SK-N-SH (cell line): ENCODE measurements at regions not wholly inside any gene's neighbourhood (a gene's known extent, or its start where the extent isn't known, plus 50 kb on each side); places are given as distances from the start of the nearest gene placed in this dataset.

ENCODE experiments used
- CTCF ChIA-PET: fragments of 300-600, 350-600 bp; formaldehyde crosslinking; extraction: SDS; loops from one replicate; lab custom pipeline; 2021; lab: Yijun Ruan, JAX
- POLR2A ChIA-PET: fragments of 350-600 bp; sonication (Branson Sonifier 250); formaldehyde crosslinking; extraction: SDS; loops from one replicate; lab custom pipeline; 2020; ENCODE audit warnings: antibody characterized with exemption, inconsistent platforms; lab: Yijun Ruan, JAX
- DNase-seq: peaks from one replicate; pipeline ENCODE4 v3.0.0; 2012
- H2AFZ ChIP-seq: fragments of 200-600 bp; sonication (generic); 2 replicates; pipeline ENCODE4 v1.8.1; 2016; ENCODE audit warnings: antibody characterized with exemption, mild to moderate bottlenecking, low read depth
- H3F3A ChIP-seq: fragments of 200-600 bp; sonication (generic); replicated peaks from 2 replicates; pipeline ENCODE3; 2016; ENCODE audit warnings: antibody characterized with exemption, mild to moderate bottlenecking; ENCODE audit not compliant: insufficient read depth
- H3K27ac ChIP-seq, 2 experiments: fragments of 200-500 bp in 1 of 2; fragments of 200-600 bp in 1 of 2; sonication (Bioruptor generic) in 1 of 2; sonication (generic), shearing (Covaris generic) in 1 of 2; 2 replicates each; pipeline versions ENCODE4 v1.5.1 to v1.6.1; 2014 to 2016; ENCODE audit warnings: low read depth in 2 of 2, inconsistent platforms in 1 of 2, low read length in 1 of 2, mild to moderate bottlenecking in 1 of 2, mixed read lengths in 1 of 2
- H3K27me3 ChIP-seq: fragments of 200-600 bp; sonication (generic), shearing (Covaris generic); 2 replicates; pipeline ENCODE4 v1.6.1; 2016; ENCODE audit warnings: mixed run types; ENCODE audit not compliant: insufficient read depth
- H3K36me3 ChIP-seq, 2 experiments: fragments of 200-500 bp in 1 of 2; fragments of 200-600 bp in 1 of 2; sonication (Bioruptor generic) in 1 of 2; sonication (generic) in 1 of 2; replicated peaks in 1 of 2; 2 replicates each; pipeline versions ENCODE3 to v1.5.1; 2014 to 2016; ENCODE audit warnings: low read length in 1 of 2, mild to moderate bottlenecking in 1 of 2; ENCODE audit not compliant: insufficient read depth in 2 of 2, control insufficient read depth in 1 of 2
- H3K4me1 ChIP-seq, 2 experiments: fragments of 200-500 bp in 1 of 2; fragments of 200-600 bp in 1 of 2; sonication (Bioruptor generic) in 1 of 2; sonication (generic), shearing (Covaris generic) in 1 of 2; 2 replicates each; pipeline versions ENCODE4 v1.5.1 to v1.6.1; 2014 to 2016; ENCODE audit warnings: low read depth in 1 of 2, low read length in 1 of 2, mixed run types in 1 of 2; ENCODE audit not compliant: insufficient read depth in 2 of 2, control insufficient read depth in 1 of 2
- H3K4me2 ChIP-seq: fragments of 200-600 bp; sonication (generic), shearing (Covaris generic); 2 replicates; pipeline ENCODE4 v1.6.1; 2017; ENCODE audit warnings: mixed run types
- H3K4me3 ChIP-seq, 2 experiments: fragments of 200-500 bp in 1 of 2; fragments of 200-600 bp in 1 of 2; sonication (Bioruptor generic) in 1 of 2; sonication (generic), shearing (Covaris generic) in 1 of 2; 2 replicates each; pipeline versions ENCODE4 v1.5.1 to v1.8.1; 2014 to 2016; ENCODE audit warnings: low read depth in 2 of 2, inconsistent platforms in 1 of 2, low read length in 1 of 2, mild to moderate bottlenecking in 1 of 2, mixed read lengths in 1 of 2, moderate library complexity in 1 of 2
- H3K79me2 ChIP-seq: fragments of 200-600 bp; sonication (generic); 2 replicates; pipeline ENCODE4 v1.8.1; 2017; ENCODE audit warnings: mild to moderate bottlenecking; ENCODE audit not compliant: insufficient read depth
- H3K9ac ChIP-seq: fragments of 200-600 bp; sonication (generic); 2 replicates; pipeline ENCODE4 v1.6.1; 2017; ENCODE audit warnings: mixed run types
- H3K9me2 ChIP-seq: fragments of 200-600 bp; sonication (generic); 2 replicates; pipeline ENCODE4 v1.6.1; 2017; ENCODE audit warnings: mixed run types
- H3K9me3 ChIP-seq: fragments of 200-600 bp; sonication (generic); 2 replicates; pipeline ENCODE4 v1.6.1; 2017; ENCODE audit warnings: mixed run types, mild to moderate bottlenecking, moderate library complexity
- H4K20me1 ChIP-seq: fragments of 200-600 bp; sonication (generic); 2 replicates; pipeline ENCODE4 v1.6.1; 2017; ENCODE audit warnings: mild to moderate bottlenecking, mixed run types; ENCODE audit not compliant: insufficient read depth
- EP300 ChIP-seq, 2 experiments: IDR thresholded peaks; 2 replicates each; pipeline versions ENCODE4 v1.4.0 to v1.6.1; 2012; ENCODE audit warnings: borderline replicate concordance in 1 of 2, low read depth in 1 of 2, low read length in 1 of 2
- GABPA ChIP-seq: IDR thresholded peaks from 2 replicates; pipeline ENCODE4 v1.4.0; 2012; ENCODE audit warnings: low read depth, mild to moderate bottlenecking
- JUND ChIP-seq: IDR thresholded peaks from 2 replicates; pipeline ENCODE4 v1.4.0; 2012
- NFIC ChIP-seq: IDR thresholded peaks from 2 replicates; pipeline ENCODE4 v1.4.0; 2012; ENCODE audit warnings: borderline replicate concordance
- REST ChIP-seq: IDR thresholded peaks from 2 replicates; pipeline ENCODE4 v1.6.1; 2012; ENCODE audit warnings: mild to moderate bottlenecking, low read depth, low read length, moderate library complexity
- TEAD4 ChIP-seq: IDR thresholded peaks from 2 replicates; pipeline ENCODE4 v1.4.0; 2012; ENCODE audit warnings: mild to moderate bottlenecking, borderline replicate concordance; ENCODE audit not compliant: insufficient read depth
- WGBS: methylation state at CpG from one replicate; pipeline ENCODE4 v1.1.6; 2017; ENCODE audit warnings: low lambda C conversion rate; 5-methylcytosine and 5-hydroxymethylcytosine counted together
- TF ChIP-seq, protein P1 (sequence below): IDR thresholded peaks from 2 replicates; pipeline ENCODE4 v1.4.0; 2012; ENCODE audit warnings: low read depth, borderline replicate concordance
- TF ChIP-seq, protein P2 (sequence below): fragments of 150-350 bp; IDR thresholded peaks from 2 replicates; pipeline ENCODE4 v1.6.1; 2017; ENCODE audit warnings: antibody characterized with exemption, low read length, low read depth, borderline replicate concordance
- TF ChIP-seq, protein P3 (sequence below): fragments of 200-600 bp; sonication (generic); IDR thresholded peaks from 2 replicates; pipeline ENCODE4 v1.6.1; 2017; ENCODE audit warnings: antibody characterized with exemption, mild to moderate bottlenecking, moderate library complexity

- TF ChIP-seq, protein P1, sequence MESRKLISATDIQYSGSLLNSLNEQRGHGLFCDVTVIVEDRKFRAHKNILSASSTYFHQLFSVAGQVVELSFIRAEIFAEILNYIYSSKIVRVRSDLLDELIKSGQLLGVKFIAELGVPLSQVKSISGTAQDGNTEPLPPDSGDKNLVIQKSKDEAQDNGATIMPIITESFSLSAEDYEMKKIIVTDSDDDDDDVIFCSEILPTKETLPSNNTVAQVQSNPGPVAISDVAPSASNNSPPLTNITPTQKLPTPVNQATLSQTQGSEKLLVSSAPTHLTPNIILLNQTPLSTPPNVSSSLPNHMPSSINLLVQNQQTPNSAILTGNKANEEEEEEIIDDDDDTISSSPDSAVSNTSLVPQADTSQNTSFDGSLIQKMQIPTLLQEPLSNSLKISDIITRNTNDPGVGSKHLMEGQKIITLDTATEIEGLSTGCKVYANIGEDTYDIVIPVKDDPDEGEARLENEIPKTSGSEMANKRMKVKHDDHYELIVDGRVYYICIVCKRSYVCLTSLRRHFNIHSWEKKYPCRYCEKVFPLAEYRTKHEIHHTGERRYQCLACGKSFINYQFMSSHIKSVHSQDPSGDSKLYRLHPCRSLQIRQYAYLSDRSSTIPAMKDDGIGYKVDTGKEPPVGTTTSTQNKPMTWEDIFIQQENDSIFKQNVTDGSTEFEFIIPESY = no peak
- TF ChIP-seq TEAD4 (no peak), EP300 (IDR thresholded peaks at IDR 0.05; ENCODE audit: borderline replicate concordance in 1 of 2, low read depth in 1 of 2, low read length in 1 of 2) (no peak), GABPA (no peak), JUND (no peak)
- TF ChIP-seq, protein P2, sequence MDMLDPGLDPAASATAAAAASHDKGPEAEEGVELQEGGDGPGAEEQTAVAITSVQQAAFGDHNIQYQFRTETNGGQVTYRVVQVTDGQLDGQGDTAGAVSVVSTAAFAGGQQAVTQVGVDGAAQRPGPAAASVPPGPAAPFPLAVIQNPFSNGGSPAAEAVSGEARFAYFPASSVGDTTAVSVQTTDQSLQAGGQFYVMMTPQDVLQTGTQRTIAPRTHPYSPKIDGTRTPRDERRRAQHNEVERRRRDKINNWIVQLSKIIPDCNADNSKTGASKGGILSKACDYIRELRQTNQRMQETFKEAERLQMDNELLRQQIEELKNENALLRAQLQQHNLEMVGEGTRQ = no peak
- TF ChIP-seq, all 33 proteins: peak for 0
Observed at GRCh38 chr22:48894804-48895250, 932.8 kb downstream of the BRD1 start (continued).

- H4K20me1 ChIP-seq = no peaks in the 10 kb centered on the region
- no peaks in the 10 kb centered on the region for H3K4me1 ChIP-seq
- H3F3A ChIP-seq = no peaks in the 10 kb centered on the region
- no peak overlapping the region for H2AFZ ChIP-seq
- H3K79me2 ChIP-seq = no peaks in the 10 kb centered on the region
- ChIA-PET CTCF (interaction anchor here (0.5 kb wide), 1 partner anchor 21 kb away, joined by 3 read pairs; no protein-coding TSS in a partner anchor), POLR2A (no interaction called here)
- H3K27ac ChIP-seq = no peak overlapping the region
- no peak overlapping the region for H3K4me3 ChIP-seq
- no peaks in the 10 kb centered on the region for H3K9me2 ChIP-seq
- WGBS = 38% methylated on average over 18 of the region's 23 CpGs
- H3K9ac ChIP-seq = no peak overlapping the region
- TF ChIP-seq, protein P3, sequence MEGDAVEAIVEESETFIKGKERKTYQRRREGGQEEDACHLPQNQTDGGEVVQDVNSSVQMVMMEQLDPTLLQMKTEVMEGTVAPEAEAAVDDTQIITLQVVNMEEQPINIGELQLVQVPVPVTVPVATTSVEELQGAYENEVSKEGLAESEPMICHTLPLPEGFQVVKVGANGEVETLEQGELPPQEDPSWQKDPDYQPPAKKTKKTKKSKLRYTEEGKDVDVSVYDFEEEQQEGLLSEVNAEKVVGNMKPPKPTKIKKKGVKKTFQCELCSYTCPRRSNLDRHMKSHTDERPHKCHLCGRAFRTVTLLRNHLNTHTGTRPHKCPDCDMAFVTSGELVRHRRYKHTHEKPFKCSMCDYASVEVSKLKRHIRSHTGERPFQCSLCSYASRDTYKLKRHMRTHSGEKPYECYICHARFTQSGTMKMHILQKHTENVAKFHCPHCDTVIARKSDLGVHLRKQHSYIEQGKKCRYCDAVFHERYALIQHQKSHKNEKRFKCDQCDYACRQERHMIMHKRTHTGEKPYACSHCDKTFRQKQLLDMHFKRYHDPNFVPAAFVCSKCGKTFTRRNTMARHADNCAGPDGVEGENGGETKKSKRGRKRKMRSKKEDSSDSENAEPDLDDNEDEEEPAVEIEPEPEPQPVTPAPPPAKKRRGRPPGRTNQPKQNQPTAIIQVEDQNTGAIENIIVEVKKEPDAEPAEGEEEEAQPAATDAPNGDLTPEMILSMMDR = peak; percentile 21; the same call in 1 of the 2 replicates
- TF ChIP-seq REST (no peak), NFIC (no peak)
- DNase-seq = no peak
- no peak overlapping the region for H3K4me2 ChIP-seq
- peaks cover 8% of the 10 kb centered on the region; the same call in 1 of the 2 replicates for H3K27me3 ChIP-seq
- H3K9me3 ChIP-seq = no peaks in the 10 kb centered on the region
- H3K36me3 ChIP-seq = no peaks in the 10 kb centered on the region
Observed at GRCh38 chr22:48894064-48894671, 933.5 kb downstream of the BRD1 start.
